PC-9 (cell line): ENCODE measurements at regions not wholly inside any gene's neighbourhood (a gene's known extent, or its start where the extent isn't known, plus 50 kb on each side); places are given as distances from the start of the nearest gene placed in this dataset.

ENCODE experiments used
- BruUV-seq: library from RNA; stranded (reverse); fragments of 400-500 nt; replicated peaks from 2 replicates; lab custom pipeline; 2021; lab: Mats Ljungman, UMichigan
- CTCF ChIA-PET: fragments of 300-600 bp; sonication (Branson Sonifier 250); formaldehyde crosslinking; loops from one replicate; lab custom pipeline; 2022; ENCODE audit warnings: antibody characterized with exemption; lab: Charles Lee
- POLR2A ChIA-PET: fragments of 300-600 bp; sonication (Branson Sonifier 250); formaldehyde crosslinking; loops from one replicate; lab custom pipeline; 2022; ENCODE audit warnings: antibody characterized with exemption; ENCODE audit not compliant: unreplicated experiment; lab: Charles Lee
- DNase-seq, 2 experiments: peaks; one replicate each; pipeline versions ENCODE4 v3.0.0 to v3.0.0-alpha.2; 2015 to 2022; ENCODE audit warnings: mixed read lengths in 1 of 2
- H2AFZ ChIP-seq: fragments of 200-600 bp; sonication (generic); 2 replicates; pipeline ENCODE4 v1.8.1; 2017; ENCODE audit warnings: antibody characterized with exemption
- H3F3A ChIP-seq: fragments of 200-600 bp; sonication (generic); 2 replicates; pipeline ENCODE4 v1.8.1; 2017; ENCODE audit warnings: antibody characterized with exemption, mild to moderate bottlenecking, low read depth; ENCODE audit not compliant: insufficient read depth
- H3K27ac ChIP-seq: fragments of 200-600 bp; sonication (generic); 2 replicates; pipeline ENCODE4 v1.6.1; 2016; ENCODE audit warnings: mixed run types
- H3K27me3 ChIP-seq: fragments of 200-600 bp; sonication (generic); 2 replicates; pipeline ENCODE4 v1.6.1; 2016; ENCODE audit warnings: low read depth, mixed run types; ENCODE audit not compliant: insufficient read depth
- H3K36me3 ChIP-seq: fragments of 200-600 bp; sonication (generic); 2 replicates; pipeline ENCODE4 v1.6.1; 2016; ENCODE audit warnings: low read depth, mixed run types
- H3K4me1 ChIP-seq: fragments of 200-600 bp; sonication (generic); replicated peaks from 2 replicates; pipeline ENCODE4 v1.6.1; 2016; ENCODE audit warnings: mixed run types; ENCODE audit not compliant: insufficient read depth
- H3K4me2 ChIP-seq: fragments of 200-600 bp; sonication (generic); 2 replicates; pipeline ENCODE4 v1.6.1; 2017; ENCODE audit warnings: mixed run types
- H3K4me3 ChIP-seq: fragments of 200-600 bp; sonication (generic); 2 replicates; pipeline ENCODE4 v1.6.1; 2016; ENCODE audit warnings: mixed run types
- H3K79me2 ChIP-seq: fragments of 200-600 bp; sonication (generic); 2 replicates; pipeline ENCODE4 v1.6.1; 2017; ENCODE audit warnings: low read depth, mixed run types
- H3K9me2 ChIP-seq: fragments of 200-600 bp; sonication (generic); 2 replicates; pipeline ENCODE4 v1.8.1; 2017; ENCODE audit warnings: mild to moderate bottlenecking; ENCODE audit not compliant: insufficient read depth
- H3K9me3 ChIP-seq: fragments of 200-600 bp; sonication (generic); 2 replicates; pipeline ENCODE4 v1.8.1; 2016; ENCODE audit warnings: low read depth; ENCODE audit not compliant: insufficient read depth
- H4K20me1 ChIP-seq: fragments of 200-600 bp; sonication (generic); 2 replicates; pipeline ENCODE4 v1.8.1; 2017; ENCODE audit not compliant: insufficient read depth
- EZH2 ChIP-seq: fragments of 200-600 bp; sonication (generic); IDR thresholded peaks from 2 replicates; pipeline ENCODE4 v1.8.0; 2017; ENCODE audit warnings: antibody characterized with exemption, low read depth
- intact Hi-C: fragments of 100-400 bp; cut with micrococcal nuclease; formaldehyde crosslinking; loops from one replicate; pipeline ENCODE4 v1.10.0; 2022; ENCODE audit not compliant: unreplicated experiment
- TF ChIP-seq, protein P1 (sequence below): fragments of 200-600 bp; sonication (generic); conservative IDR thresholded peaks from 2 replicates; pipeline ENCODE4 v1.6.1; 2017; ENCODE audit warnings: mixed run types, antibody characterized with exemption, mild to moderate bottlenecking, moderate library complexity

DNA sequence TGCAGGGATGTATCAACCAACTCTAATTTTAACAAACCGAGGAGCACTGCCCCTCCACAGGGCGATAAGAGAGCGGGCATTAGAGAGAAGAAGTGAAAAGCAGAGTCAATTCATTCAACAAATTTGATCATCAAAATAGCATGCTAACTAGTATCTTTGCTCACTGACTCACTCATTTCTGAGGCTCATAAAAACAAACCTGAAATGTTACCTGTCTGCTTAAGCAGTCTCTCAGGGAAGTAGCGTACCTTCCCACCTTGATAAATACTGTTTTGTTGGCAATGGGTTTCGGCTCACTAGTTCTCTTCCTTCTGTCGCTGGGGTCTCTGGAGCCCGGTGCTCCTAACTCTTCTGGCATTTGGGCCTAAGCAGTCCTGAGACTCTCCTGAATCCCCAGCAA lies 248.8 kb downstream of the IRS1 start:
- CTCF ChIA-PET: no interaction called here
- no TSS peak for BruUV-seq
- no peak for DNase-seq
- no peaks in the 10 kb centered on the region for H3K27me3 ChIP-seq
- intact Hi-C loops: no loop called here
- H3K4me1 ChIP-seq: no peaks in the 10 kb centered on the region
- no peak overlapping the region for H2AFZ ChIP-seq
- H3K4me2 ChIP-seq: no peak overlapping the region
- no peaks in the 10 kb centered on the region for H3K9me2 ChIP-seq
- no peaks in the 10 kb centered on the region for H3K9me3 ChIP-seq
- H4K20me1 ChIP-seq: no peaks in the 10 kb centered on the region
- no peaks in the 10 kb centered on the region for H3K36me3 ChIP-seq
- no peaks in the 10 kb centered on the region for H3K79me2 ChIP-seq
- TF ChIP-seq, protein P1, sequence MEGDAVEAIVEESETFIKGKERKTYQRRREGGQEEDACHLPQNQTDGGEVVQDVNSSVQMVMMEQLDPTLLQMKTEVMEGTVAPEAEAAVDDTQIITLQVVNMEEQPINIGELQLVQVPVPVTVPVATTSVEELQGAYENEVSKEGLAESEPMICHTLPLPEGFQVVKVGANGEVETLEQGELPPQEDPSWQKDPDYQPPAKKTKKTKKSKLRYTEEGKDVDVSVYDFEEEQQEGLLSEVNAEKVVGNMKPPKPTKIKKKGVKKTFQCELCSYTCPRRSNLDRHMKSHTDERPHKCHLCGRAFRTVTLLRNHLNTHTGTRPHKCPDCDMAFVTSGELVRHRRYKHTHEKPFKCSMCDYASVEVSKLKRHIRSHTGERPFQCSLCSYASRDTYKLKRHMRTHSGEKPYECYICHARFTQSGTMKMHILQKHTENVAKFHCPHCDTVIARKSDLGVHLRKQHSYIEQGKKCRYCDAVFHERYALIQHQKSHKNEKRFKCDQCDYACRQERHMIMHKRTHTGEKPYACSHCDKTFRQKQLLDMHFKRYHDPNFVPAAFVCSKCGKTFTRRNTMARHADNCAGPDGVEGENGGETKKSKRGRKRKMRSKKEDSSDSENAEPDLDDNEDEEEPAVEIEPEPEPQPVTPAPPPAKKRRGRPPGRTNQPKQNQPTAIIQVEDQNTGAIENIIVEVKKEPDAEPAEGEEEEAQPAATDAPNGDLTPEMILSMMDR: no peak
- no peak for TF ChIP-seq EZH2
- no peak overlapping the region for H3K4me3 ChIP-seq
- H3F3A ChIP-seq: no peaks in the 10 kb centered on the region
- H3K27ac ChIP-seq: no peak overlapping the region
- POLR2A ChIA-PET: no interaction called here

GRCh38 chr2:226548732-226549131 lies 250.9 kb downstream of the IRS1 start:
- DNase-seq: no peak
- intact Hi-C loops: no loop called here
- Histone ChIP-seq H3K4me3 (no peak overlapping the region), H3K79me2 (no peaks in the 10 kb centered on the region), H3K9me3 (peaks cover 9% of the 10 kb centered on the region; the same call in 1 of the 2 replicates), H3F3A (no peaks in the 10 kb centered on the region), H3K4me1 (no peaks in the 10 kb centered on the region), H3K36me3 (no peaks in the 10 kb centered on the region), H3K4me2 (no peak overlapping the region), H3K9me2 (no peaks in the 10 kb centered on the region), H2AFZ (no peak overlapping the region), H4K20me1 (no peaks in the 10 kb centered on the region), H3K27ac (no peak overlapping the region), H3K27me3 (no peaks in the 10 kb centered on the region)
- BruUV-seq: no TSS peak
- ChIA-PET POLR2A (no interaction called here), CTCF (no interaction called here)
- TF ChIP-seq EZH2: no peak
- TF ChIP-seq, protein P1: no peak

DNA sequence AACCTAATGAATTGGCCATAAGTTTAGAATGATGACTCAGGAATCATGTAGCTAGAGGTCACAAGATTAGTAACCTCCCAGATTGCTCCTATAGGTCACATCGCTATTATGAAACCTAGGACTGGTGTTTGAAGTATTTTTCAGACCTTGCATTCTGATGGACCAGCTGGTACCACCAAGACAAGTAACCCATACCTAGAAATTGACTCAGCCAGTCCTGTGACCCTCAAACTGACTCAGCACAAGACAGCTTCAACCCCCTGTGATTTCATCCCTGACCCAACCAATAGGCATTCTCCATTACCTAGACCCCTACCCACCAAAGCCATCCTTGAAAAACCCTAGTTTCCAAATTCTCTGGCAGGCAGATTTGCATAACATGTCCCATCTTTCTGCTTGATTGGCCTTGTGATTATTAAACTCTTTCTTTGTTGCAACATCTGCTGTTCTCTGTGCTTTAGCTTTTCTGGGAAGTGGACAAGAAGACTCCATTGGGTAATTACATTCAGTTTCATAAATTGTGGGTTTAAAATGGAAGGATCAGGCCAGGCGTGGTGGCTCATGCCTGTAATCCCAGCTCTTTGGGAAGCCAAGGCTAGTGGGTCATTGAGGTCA lies 254.9 kb downstream of the IRS1 start:
- H3F3A ChIP-seq: no peaks in the 10 kb centered on the region
- H3K9me2 ChIP-seq: no peaks in the 10 kb centered on the region
- H4K20me1 ChIP-seq: no peaks in the 10 kb centered on the region
- H3K9me3 ChIP-seq: peaks cover 9% of the 10 kb centered on the region; the same call in 1 of the 2 replicates
- CTCF ChIA-PET: no interaction called here
- H2AFZ ChIP-seq: no peak overlapping the region
- no peak for DNase-seq
- no peaks in the 10 kb centered on the region for H3K4me1 ChIP-seq
- TF ChIP-seq, protein P1: no peak
- no peak for TF ChIP-seq EZH2
- intact Hi-C loops: no loop called here
- no peaks in the 10 kb centered on the region for H3K27me3 ChIP-seq
- POLR2A ChIA-PET: no interaction called here
- BruUV-seq: no TSS peak
- no peak overlapping the region for H3K4me3 ChIP-seq
- no peak overlapping the region for H3K4me2 ChIP-seq
- no peak overlapping the region for H3K27ac ChIP-seq
- H3K79me2 ChIP-seq: no peaks in the 10 kb centered on the region
- H3K36me3 ChIP-seq: no peaks in the 10 kb centered on the region
